ENCODE measurements at regions not wholly inside any gene's neighbourhood (a gene's known extent, or its start where the extent isn't known, plus 50 kb on each side); places are given as distances from the start of the nearest gene placed in this dataset.

DNA sequence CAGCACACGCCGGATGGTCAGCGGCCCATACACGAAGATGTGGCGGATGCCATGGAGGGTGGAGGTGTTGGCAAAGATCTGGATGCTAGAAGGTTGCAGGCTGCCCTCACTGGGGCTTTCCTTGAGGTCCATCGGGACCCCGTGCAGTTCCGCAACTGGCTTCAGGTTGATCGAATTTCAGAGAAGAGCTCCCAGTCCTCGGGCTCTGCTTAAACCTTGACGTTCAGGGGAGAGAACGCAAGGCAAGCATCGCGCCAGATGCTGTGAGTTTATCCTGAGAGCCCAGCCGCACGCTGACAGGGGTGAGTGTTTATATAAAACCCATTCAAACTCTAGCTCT, 98.7 kb upstream of the CCL2 start:
- DNase-seq: no peak

GRCh38 chr17:34156741-34157589, 98.1 kb upstream of the CCL2 start:
- DNase-seq: no peak

- no peak for DNase-seq
These were observed 93.4 kb upstream of the CCL2 start for GRCh38 chr17:34161690-34162089.

DNA sequence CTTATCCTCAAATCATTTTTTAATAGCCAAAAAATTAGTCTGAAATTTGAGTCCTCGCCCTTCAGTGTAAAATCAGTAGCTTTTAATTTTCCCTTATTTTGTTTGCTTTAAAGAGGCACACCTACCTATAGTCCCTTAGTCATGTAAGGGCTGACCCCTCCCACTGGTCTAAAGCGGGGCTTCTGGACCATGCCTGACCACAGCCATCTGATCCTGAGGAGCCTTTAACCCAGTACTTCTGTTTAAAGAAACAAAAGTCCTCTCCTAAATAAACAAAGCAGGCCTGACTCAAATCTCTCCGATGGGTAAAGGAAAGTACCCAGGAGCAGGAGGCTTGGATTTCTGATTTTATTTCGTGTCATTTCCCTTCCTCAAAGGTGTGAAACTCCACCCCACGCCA, 92.0 kb upstream of the CCL2 start:
- no peak for DNase-seq

DNA sequence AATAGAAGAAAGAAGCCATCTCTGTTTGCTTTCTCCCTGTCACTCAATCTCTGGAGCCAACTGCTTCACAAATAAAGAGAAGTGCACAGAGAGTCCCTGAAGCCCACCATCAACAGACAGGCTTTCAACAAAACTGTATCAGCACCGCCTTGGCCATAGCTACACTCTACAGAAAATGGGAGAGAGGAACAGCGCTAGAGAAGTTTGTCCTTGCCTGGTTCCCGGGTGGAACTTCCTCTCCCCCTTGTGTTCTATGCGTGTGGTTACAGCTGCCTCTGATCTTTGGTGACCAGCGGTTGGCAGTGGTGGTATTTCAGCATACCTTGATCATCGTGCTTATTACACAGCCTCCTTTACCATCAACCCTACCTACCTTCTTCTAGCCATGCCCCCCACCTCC, 91.4 kb upstream of the CCL2 start:
- peak in 1 of 2 experiments; percentile 6 for DNase-seq

DNA sequence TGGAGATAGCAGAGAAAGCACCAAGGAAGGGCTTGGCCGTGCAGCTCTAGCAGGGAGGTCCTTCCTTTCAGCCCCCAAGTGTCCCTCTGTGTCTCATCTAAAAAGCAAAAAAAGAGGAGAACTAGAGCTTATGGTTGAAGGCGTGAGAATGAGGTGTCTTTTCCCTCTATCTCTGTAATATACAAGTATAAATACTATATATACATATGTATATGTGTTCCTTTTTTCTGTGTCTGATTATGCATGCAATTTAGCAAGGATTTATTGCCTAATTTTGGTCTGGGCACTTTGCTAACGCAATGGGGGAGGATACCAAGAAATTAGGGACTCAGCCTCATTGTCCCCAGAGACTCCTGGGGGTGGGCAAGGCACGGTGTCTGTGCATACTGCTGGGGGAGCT, 90.2 kb upstream of the CCL2 start:
- no peak for DNase-seq

DNA sequence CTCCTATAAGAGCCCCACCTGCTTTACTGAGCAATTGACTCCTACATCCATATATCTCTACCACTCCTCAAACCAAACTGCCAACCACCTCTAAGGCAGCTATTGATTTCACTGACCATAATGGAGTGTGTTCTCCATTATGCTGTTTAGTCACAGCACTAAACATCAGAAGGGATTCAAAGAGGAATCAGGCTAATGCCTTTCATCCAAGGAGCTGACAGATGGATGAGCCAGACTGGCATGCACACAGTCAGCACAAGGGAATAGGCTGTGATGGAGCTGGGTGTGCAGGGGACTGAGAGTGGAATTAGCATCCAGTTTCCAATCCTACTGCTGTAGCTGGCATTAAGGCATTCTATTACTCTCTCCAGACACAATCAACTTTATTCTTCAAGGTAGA, 88.7 kb upstream of the CCL2 start:
- DNase-seq: no peak

DNA sequence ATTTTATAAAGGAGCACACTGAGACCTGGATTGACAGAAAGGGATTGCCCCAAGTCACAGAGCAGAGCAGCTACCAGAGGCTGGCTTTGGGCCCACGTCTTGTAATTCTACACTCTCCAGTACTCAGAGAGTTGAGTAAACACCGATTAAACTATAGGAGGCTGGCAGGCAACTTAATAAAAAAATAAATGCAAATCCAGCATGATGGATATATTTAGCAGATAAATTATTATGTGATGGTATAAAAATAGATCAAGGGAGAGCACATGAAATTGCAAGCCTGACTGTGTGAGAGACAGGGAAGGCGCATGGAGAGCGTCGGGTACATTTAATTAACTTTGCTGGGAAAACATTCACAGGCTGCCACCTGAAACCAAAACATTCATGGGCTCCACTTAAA, 87.7 kb upstream of the CCL2 start:
- no peak for DNase-seq

DNA sequence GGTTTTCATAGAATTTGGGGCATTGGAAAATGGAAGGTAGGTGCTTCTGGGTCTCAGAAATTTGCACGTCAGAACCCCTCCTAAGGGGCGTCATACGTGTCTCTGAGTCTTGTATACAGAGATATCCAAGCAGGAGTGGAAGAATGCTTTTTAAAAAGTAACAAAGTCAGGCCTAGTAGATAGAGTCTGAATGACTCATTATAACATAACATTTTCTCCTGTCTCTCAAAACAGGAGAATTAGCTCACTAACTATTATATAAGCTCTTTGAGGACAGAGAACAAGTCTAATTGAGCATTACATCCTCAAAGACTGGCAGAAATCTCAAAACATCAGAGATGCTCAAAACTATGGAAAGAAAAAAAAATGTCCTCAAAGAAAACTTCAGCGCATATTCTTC, 86.1 kb upstream of the CCL2 start:
- no peak for DNase-seq

- no peak for DNase-seq
These were observed 85.6 kb upstream of the CCL2 start for GRCh38 chr17:34169496-34169895.

DNA sequence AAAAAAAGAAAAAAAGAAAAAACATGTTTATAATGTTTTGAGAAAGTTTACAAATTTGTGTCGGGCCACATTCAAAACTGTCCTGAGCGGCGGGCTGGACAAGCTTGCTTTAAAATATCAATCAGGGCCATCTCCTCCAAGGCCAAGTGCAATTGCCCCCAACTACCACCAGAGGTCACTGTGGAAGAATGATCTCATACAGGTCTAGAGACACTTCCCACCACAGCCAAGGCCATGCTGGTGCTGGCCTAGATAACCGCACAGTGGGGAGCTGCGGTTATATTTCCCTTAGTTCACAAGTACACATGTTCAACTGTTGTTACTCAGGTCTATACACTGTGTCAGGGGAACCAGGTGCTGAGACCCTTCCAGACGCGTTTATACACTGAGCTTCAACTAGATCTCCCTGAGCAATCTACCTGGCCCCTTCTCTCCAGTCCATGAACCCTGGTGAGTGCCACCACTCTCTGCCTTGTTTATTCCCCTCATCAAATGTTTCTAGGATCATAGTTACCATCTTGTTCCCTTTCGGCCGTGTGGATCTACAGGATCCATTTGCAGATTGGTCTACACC, 83.8 kb upstream of the CCL2 start:
- DNase-seq: peak in 1 of 2 experiments; percentile 43

DNA sequence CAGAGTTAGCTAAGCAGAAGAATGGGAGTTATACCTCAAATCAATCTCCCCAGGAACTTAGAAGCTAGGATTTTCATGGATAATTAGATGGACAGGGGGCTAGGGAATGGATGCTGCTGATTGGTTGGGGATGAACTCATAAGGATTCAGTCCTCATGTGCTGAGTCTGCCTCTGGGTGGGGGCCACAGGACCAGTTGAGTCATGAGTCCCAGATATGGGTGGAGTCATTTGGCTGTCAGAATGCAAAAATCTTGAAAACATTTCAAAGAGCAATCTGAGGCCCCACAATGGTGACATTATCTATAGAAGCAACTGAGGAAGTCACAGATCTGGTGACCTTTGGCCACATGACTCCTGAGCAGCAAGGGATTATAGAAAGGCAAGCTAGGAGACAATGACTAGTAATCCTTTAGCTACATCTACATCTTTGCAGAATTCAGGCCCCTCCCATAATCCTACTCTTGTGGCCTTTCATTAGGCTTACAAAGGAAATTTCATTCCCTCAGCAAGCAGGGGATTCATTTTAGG, 82.6 kb upstream of the CCL2 start:
- DNase-seq: no peak

- no peak for DNase-seq
These were observed 81.8 kb upstream of the CCL2 start for GRCh38 chr17:34173241-34173640.

DNA sequence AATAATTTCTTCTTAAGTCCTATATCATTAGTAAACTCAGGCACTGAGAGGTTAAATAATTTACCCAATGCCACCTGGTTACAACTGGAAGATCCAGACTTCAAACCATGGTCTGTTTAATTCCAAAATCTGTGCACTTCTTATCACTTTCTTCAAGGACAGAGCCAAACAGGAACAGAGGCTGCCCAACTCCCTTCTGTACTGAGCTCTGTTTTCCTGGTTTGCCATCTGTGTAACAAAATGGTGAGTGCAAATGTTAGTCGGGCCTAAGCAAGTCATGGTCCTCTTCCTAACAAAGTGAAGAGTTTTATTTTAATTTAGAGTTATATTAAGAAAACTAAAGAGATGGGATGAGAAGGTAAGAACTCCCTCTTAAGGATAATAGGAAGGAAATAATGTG, 80.6 kb upstream of the CCL2 start:
- DNase-seq: no peak

GRCh38 chr17:34176440-34176839, 78.6 kb upstream of the CCL2 start:
- no peak for DNase-seq

DNA sequence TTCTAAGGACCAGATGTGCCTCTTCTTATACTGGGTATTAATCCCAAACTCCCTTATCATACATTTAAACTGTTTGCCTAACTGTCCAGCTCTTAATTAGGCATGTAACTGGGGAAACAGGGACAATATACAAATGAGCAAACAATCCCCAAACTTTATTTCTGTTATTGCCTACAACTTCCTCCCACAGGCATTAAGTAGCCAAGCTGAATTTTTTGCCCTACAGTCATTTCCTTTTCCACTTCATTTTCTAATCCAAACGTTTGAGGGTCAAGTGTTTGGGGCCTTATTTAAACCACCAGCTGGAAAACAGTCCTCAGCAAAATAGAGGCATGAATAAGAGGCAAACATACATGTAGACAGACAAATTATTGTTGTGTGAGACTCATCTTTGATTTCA, 77.4 kb upstream of the CCL2 start:
- DNase-seq: peak in 1 of 2 experiments; percentile 18

DNA sequence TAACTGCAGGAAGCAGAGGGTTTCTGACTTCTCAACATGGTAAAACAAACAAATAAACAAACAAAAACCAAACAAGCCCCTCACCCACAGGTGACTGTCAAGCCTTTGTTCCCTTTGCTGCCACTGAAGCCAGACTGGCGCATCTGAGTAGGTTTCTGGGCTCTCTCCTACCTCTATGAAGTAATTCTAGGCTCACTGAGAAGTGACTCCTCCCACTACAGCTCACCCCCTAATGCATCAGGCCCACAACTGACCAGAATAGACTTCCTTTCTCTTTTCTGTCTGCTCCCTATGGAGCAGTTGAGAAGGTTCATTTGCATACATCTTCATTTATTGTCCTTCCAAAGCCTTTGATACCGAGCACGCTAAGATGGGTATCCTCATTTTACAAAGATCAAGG, 77.0 kb upstream of the CCL2 start:
- no peak for DNase-seq

DNA sequence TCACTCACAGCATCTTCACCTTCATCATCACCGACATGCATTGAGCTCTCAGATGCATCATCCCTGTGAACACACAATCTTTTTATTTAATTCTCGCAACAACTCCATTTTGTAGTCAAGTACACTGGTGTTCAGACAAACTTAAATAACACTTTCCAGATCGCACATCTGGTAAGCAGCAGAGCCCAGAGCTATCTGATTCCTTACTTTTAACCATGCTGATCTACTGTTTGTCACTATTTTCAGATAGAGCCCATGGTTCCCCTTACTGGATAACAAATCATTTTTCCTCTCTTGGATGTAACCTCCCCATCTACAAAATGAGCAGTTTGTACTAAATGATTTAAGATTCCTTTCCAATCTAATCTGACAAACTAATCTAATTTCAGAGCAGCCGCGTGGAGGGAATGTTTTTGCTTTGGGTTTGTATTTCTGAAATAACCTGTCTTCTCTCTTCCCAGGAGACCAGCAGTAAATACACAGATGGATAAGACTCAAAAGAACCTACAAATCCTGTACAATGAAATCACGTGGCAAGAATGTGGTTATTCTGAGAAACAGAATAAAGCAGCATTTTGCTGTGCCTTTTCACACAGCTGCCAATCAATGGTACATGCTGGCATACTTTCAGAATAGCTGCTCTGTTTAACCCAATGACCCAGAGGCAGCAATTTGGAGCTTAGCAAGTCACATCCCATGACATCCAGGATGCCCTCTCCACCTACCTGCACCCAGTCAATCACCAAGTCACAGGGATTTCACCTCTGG, 72.9 kb upstream of the CCL2 start:
- no peak for DNase-seq

GRCh38 chr17:34195987-34196386, 59.1 kb upstream of the CCL2 start:
- no peak for DNase-seq

DNA sequence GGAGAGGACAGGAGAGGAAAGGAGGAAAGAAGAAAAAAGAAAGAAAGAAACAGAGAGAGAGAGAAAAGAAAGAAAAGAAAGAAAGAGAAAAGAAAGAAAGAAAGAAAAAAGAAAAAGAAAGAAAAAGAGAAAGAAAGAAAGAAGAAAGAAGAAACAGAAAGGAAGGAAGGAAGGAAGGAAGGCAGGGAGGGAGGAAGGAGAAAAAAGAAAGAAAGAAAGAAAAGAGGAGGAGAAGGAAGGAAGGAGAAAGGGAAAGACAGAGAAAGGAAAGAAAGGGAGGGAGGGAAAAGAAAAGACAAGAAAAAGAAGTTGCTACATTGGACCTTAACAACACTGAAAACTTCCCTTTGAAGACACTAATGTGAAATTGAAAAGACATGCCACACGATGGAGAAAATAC, 56.6 kb upstream of the CCL2 start:
- no peak for DNase-seq

GRCh38 chr17:34199454-34199853, 55.6 kb upstream of the CCL2 start:
- no peak for DNase-seq

DNA sequence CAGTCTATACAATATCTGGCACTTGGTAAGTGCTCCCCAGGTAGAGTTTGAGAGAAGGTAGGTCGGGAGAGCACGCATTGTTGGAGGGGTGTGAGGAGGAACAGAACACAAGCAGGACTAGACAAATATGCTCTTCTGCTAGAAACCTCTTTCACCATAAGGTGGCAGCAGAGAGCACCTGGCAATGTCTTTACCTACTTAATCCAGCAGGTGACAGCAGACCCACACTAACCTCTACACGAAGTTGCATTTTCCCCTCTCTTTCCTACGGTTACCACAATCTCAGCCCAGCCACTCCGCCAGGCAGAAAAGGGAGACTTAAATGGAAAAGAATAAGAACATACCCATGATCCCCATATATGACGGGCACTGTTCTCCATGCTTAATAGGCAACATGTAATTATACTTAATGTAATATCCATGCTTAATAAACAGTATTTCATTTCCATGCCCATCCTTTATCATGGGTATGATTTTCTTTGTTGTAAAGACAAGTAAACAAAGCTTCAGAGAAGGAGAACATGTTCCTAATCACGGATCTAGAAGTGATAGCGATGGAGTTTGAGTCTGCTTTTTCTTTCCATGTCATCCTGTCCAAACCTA, 55.1 kb upstream of the CCL2 start:
- DNase-seq: peak; percentile 22 to 79

DNA sequence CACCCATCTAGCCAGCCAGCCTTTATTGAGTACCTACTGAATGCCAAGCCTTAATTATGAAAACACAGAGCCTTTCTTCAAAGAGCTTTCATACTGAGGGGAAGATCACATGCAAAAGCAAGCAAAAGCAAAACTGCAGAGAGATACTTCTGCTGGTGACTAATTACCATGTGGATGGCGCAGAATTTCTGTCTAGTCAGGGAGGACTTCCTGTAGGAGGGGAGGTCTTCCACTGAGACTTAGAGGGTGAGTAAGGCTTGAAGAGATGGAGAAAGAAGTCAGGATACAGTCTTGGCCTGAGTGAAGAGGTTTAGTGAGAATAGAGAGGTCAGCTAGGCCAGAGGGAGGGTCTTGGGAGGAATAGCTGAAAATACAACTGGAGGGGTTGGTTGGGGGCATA, 53.9 kb upstream of the CCL2 start:
- no peak for DNase-seq

GRCh38 chr17:34201767-34202166, 53.3 kb upstream of the CCL2 start:
- DNase-seq: no peak

Data from SW 1271 (cell line).